Large intestine (tissue), 3 donors: ENCODE measurements at regions not wholly inside any gene's neighbourhood (a gene's known extent, or its start where the extent isn't known, plus 50 kb on each side); places are given as distances from the start of the nearest gene placed in this dataset.

Experiments used
- DNase-seq, 2 donors: peaks; one replicate each; pipeline versions ENCODE4 v3.0.0 to v3.0.0-alpha.2; 2013
- H3K27ac ChIP-seq: one replicate; pipeline ENCODE4 v1.5.1; 2013; ENCODE audit warnings: low read length
- H3K27me3 ChIP-seq: 2 replicates; pipeline ENCODE4 v1.6.1; 2013; ENCODE audit warnings: low read length; ENCODE audit not compliant: control insufficient read depth, insufficient read depth
- H3K36me3 ChIP-seq: 2 replicates; pipeline ENCODE4 v1.6.1; 2013; ENCODE audit warnings: low read length; ENCODE audit not compliant: control insufficient read depth, insufficient read depth
- H3K4me1 ChIP-seq: one replicate; pipeline ENCODE4 v1.6.1; 2013; ENCODE audit warnings: low read length; ENCODE audit not compliant: control insufficient read depth, insufficient read depth
- H3K4me3 ChIP-seq: one replicate; pipeline ENCODE4 v1.5.1; 2013; ENCODE audit warnings: low read length
- H3K9me3 ChIP-seq: one replicate; pipeline ENCODE4 v1.6.1; 2013; ENCODE audit warnings: mild to moderate bottlenecking, low read depth, low read length, moderate library complexity; ENCODE audit not compliant: control insufficient read depth
- WGBS: methylation state at CpG from one replicate; pipeline ENCODE4 v1.1.5; 2013; ENCODE audit warnings: low lambda C conversion rate; ENCODE audit not compliant: insufficient coverage; 5-methylcytosine and 5-hydroxymethylcytosine counted together

GRCh38 chr17:83144421-83145357 lies 65.3 kb downstream of the METRNL start:
- Histone ChIP-seq H3K4me1 (no peaks in the 10 kb centered on the region), H3K27me3 (no peaks in the 10 kb centered on the region), H3K36me3 (no peaks in the 10 kb centered on the region), H3K27ac (no peak overlapping the region), H3K9me3 (peaks cover 8% of the 10 kb centered on the region), H3K4me3 (no peak overlapping the region)
- DNase-seq = no peak
- WGBS = no CpG with 5 or more reads among the region's 16 CpGs

- H3K27me3 ChIP-seq = no peaks in the 10 kb centered on the region
- no peaks in the 10 kb centered on the region for H3K36me3 ChIP-seq
- no peak overlapping the region for H3K4me3 ChIP-seq
- H3K9me3 ChIP-seq = peaks cover 8% of the 10 kb centered on the region
- DNase-seq = no peak
- H3K27ac ChIP-seq = no peak overlapping the region
- no peaks in the 10 kb centered on the region for H3K4me1 ChIP-seq
- WGBS = no CpG with 5 or more reads among the region's 5 CpGs
Observed at GRCh38 chr17:83145358-83145738, 65.9 kb downstream of the METRNL start.

GRCh38 chr17:83145831-83146230 lies 66.4 kb downstream of the METRNL start:
- Histone ChIP-seq H3K4me3 (no peak overlapping the region), H3K27me3 (no peaks in the 10 kb centered on the region), H3K36me3 (no peaks in the 10 kb centered on the region), H3K4me1 (no peaks in the 10 kb centered on the region), H3K27ac (no peak overlapping the region), H3K9me3 (peaks cover 8% of the 10 kb centered on the region)
- no CpG with 5 or more reads among the region's 7 CpGs for WGBS
- no peak for DNase-seq

- Histone ChIP-seq H3K36me3 (no peaks in the 10 kb centered on the region), H3K4me3 (no peak overlapping the region), H3K4me1 (no peaks in the 10 kb centered on the region), H3K27me3 (no peaks in the 10 kb centered on the region), H3K27ac (no peak overlapping the region), H3K9me3 (peaks cover 11% of the 10 kb centered on the region)
- WGBS = no CpG with 5 or more reads among the region's 4 CpGs
- DNase-seq = no peak
Observed at GRCh38 chr17:83146347-83146746, 66.9 kb downstream of the METRNL start.

GRCh38 chr17:83147280-83147679 lies 67.9 kb downstream of the METRNL start:
- H3K4me1 ChIP-seq = peaks cover 3% of the 10 kb centered on the region
- no peaks in the 10 kb centered on the region for H3K36me3 ChIP-seq
- peaks cover 10% of the 10 kb centered on the region for H3K9me3 ChIP-seq
- peaks cover 4% of the 10 kb centered on the region for H3K27me3 ChIP-seq
- no peak overlapping the region for H3K27ac ChIP-seq
- DNase-seq = no peak
- H3K4me3 ChIP-seq = no peak overlapping the region

- H3K36me3 ChIP-seq = no peaks in the 10 kb centered on the region
- H3K27ac ChIP-seq = no peak overlapping the region
- peaks cover 3% of the 10 kb centered on the region for H3K9me3 ChIP-seq
- H3K4me1 ChIP-seq = peaks cover 4% of the 10 kb centered on the region
- no peak for DNase-seq
- WGBS = 100% methylated on average over 1 of the region's 17 CpGs
- no peak overlapping the region for H3K4me3 ChIP-seq
- peaks cover 4% of the 10 kb centered on the region for H3K27me3 ChIP-seq
Observed at GRCh38 chr17:83148317-83149028, 69.1 kb downstream of the METRNL start.

GRCh38 chr17:83149029-83149725 lies 69.8 kb downstream of the METRNL start:
- peaks cover 4% of the 10 kb centered on the region for H3K27me3 ChIP-seq
- peaks cover 3% of the 10 kb centered on the region for H3K9me3 ChIP-seq
- no peak overlapping the region for H3K4me3 ChIP-seq
- no CpG with 5 or more reads among the region's 9 CpGs for WGBS
- H3K27ac ChIP-seq = no peak overlapping the region
- no peak for DNase-seq
- H3K4me1 ChIP-seq = peaks cover 4% of the 10 kb centered on the region
- no peaks in the 10 kb centered on the region for H3K36me3 ChIP-seq

GRCh38 chr17:83149761-83150251 lies 70.4 kb downstream of the METRNL start:
- Histone ChIP-seq H3K36me3 (no peaks in the 10 kb centered on the region), H3K4me3 (no peak overlapping the region), H3K27me3 (peaks cover 4% of the 10 kb centered on the region), H3K4me1 (peaks cover 4% of the 10 kb centered on the region), H3K27ac (no peak overlapping the region), H3K9me3 (peaks cover 3% of the 10 kb centered on the region)
- DNase-seq = no peak
- WGBS = no CpG with 5 or more reads among the region's 15 CpGs

GRCh38 chr17:83150369-83151055 lies 71.1 kb downstream of the METRNL start:
- no peaks in the 10 kb centered on the region for H3K36me3 ChIP-seq
- no peak for DNase-seq
- peaks cover 3% of the 10 kb centered on the region for H3K9me3 ChIP-seq
- no peak overlapping the region for H3K27ac ChIP-seq
- peaks cover 4% of the 10 kb centered on the region for H3K27me3 ChIP-seq
- H3K4me3 ChIP-seq = no peak overlapping the region
- peaks cover 4% of the 10 kb centered on the region for H3K4me1 ChIP-seq
- 86% methylated on average over 4 of the region's 10 CpGs for WGBS

- H3K36me3 ChIP-seq = no peaks in the 10 kb centered on the region
- no peak overlapping the region for H3K27ac ChIP-seq
- DNase-seq = no peak
- peaks cover 4% of the 10 kb centered on the region for H3K27me3 ChIP-seq
- H3K4me3 ChIP-seq = no peak overlapping the region
- H3K9me3 ChIP-seq = peaks cover 3% of the 10 kb centered on the region
- peaks cover 4% of the 10 kb centered on the region for H3K4me1 ChIP-seq
- WGBS = 93% methylated on average over 2 of the region's 16 CpGs
Observed at GRCh38 chr17:83151056-83151441, 71.6 kb downstream of the METRNL start.
